RWPE1 (cell line): ENCODE measurements at regions not wholly inside any gene's neighbourhood (a gene's known extent, or its start where the extent isn't known, plus 50 kb on each side); places are given as distances from the start of the nearest gene placed in this dataset.

Source experiments
- CTCF ChIA-PET: fragments of 350-600 bp; sonication (Branson Sonifier 250); formaldehyde crosslinking; extraction: SDS; loops from one replicate; lab custom pipeline; 2021; lab: Yijun Ruan, JAX
- POLR2A ChIA-PET: fragments of 400-600 bp; formaldehyde crosslinking; extraction: SDS; loops from one replicate; lab custom pipeline; 2020; ENCODE audit warnings: antibody characterized with exemption; ENCODE audit not compliant: low non-redundant PET; lab: Yijun Ruan, JAX
- DNase-seq: peaks from one replicate; pipeline ENCODE4 v3.0.0; 2012; ENCODE audit warnings: low spot score
- H3K27ac ChIP-seq: fragments of 450-650 bp; 2 replicates; pipeline ENCODE4 v1.5.1; 2017
- CTCF ChIP-seq: fragments of 450-650 bp; conservative IDR thresholded peaks from 2 replicates; pipeline ENCODE4 v1.5.1; 2017; ENCODE audit warnings: low read depth, mild to moderate bottlenecking

GRCh38 chr10:69723653-69724052 lies 78.1 kb upstream of the COL13A1 start:
- POLR2A ChIA-PET: no interaction called here
- no peak for DNase-seq
- no peak overlapping the region for H3K27ac ChIP-seq
- TF ChIP-seq CTCF: no peak
- CTCF ChIA-PET: no interaction called here

GRCh38 chr10:69726850-69727249 lies 74.9 kb upstream of the COL13A1 start:
- H3K27ac ChIP-seq: no peak overlapping the region
- POLR2A ChIA-PET: interaction anchor here (1.0 kb wide), 1 partner anchor 9 kb away, joined by 3 read pairs; no protein-coding TSS in a partner anchor
- no peak for TF ChIP-seq CTCF
- no peak for DNase-seq
- CTCF ChIA-PET: interaction anchor here (1.0 to 1.3 kb wide), 4 partner anchors 10 to 232 kb away, joined by 3 to 14 read pairs (median 4); no protein-coding TSS in a partner anchor

- H3K27ac ChIP-seq: peak overlapping the region; percentile 73
- CTCF ChIA-PET: interaction anchor here (0.7 to 1.2 kb wide), 3 partner anchors 84 to 90 kb away, joined by 3 to 5 read pairs (median 3); no protein-coding TSS in a partner anchor
- no peak for TF ChIP-seq CTCF
- POLR2A ChIA-PET: no interaction called here
- peak; percentile 87 for DNase-seq
Measured at GRCh38 chr10:69728335-69728870, 73.3 kb upstream of the COL13A1 start.

GRCh38 chr10:69729326-69730048 lies 72.2 kb upstream of the COL13A1 start:
- H3K27ac ChIP-seq: peak overlapping the region; percentile 73
- TF ChIP-seq CTCF: no peak
- ChIA-PET CTCF (interaction anchor here (0.6 to 1.0 kb wide), 2 partner anchors 14 to 1312 kb away, joined by 3 read pairs; no protein-coding TSS in a partner anchor), POLR2A (no interaction called here)
- DNase-seq: no peak

- POLR2A ChIA-PET: no interaction called here
- CTCF ChIA-PET: interaction anchor here (0.6 to 1.0 kb wide), 2 partner anchors 15 to 1311 kb away, joined by 3 read pairs; no protein-coding TSS in a partner anchor
- peak overlapping the region; percentile 73 for H3K27ac ChIP-seq
- no peak for DNase-seq
- no peak for TF ChIP-seq CTCF
Measured at GRCh38 chr10:69730251-69731156, 71.2 kb upstream of the COL13A1 start.

GRCh38 chr10:69731184-69731583 lies 70.5 kb upstream of the COL13A1 start:
- no peak for TF ChIP-seq CTCF
- H3K27ac ChIP-seq: peak overlapping the region; percentile 73
- POLR2A ChIA-PET: no interaction called here
- no peak for DNase-seq
- CTCF ChIA-PET: no interaction called here
